ENCODE measurements at regions not wholly inside any gene's neighbourhood (a gene's known extent, or its start where the extent isn't known, plus 50 kb on each side); places are given as distances from the start of the nearest gene placed in this dataset.
A peak's percentile ranks its signal among the peaks of the same experiment; 100 is the strongest.

- no peaks in the 10 kb centered on the region for H3K27me3 ChIP-seq (replicated peaks)
- no peak for TF ChIP-seq CTCF (IDR thresholded peaks at IDR 0.05; ENCODE audit: low read depth, low read length, missing control alignments)
- no peak overlapping the region for H3K27ac ChIP-seq
- no peaks in the 10 kb centered on the region for H3K36me3 ChIP-seq (replicated peaks)
- H3K4me3 ChIP-seq (ENCODE audit: low read depth, low read length): no peak overlapping the region
- DNase-seq: no peak
- in situ Hi-C loops (cut with HindIII; ENCODE audit: low pct_ligation_motif_present, low sequenced_read_pairs): no loop called here
Observed at GRCh38 chr18:75133721-75134610, 75.0 kb downstream of the PTGR3 start.

GRCh38 chr18:75132931-75133525, 75.9 kb downstream of the PTGR3 start:
- H3K27me3 ChIP-seq (replicated peaks): no peaks in the 10 kb centered on the region
- in situ Hi-C loops (cut with HindIII; ENCODE audit: low pct_ligation_motif_present, low sequenced_read_pairs): no loop called here
- no peak overlapping the region for H3K4me3 ChIP-seq (ENCODE audit: low read depth, low read length)
- no peaks in the 10 kb centered on the region for H3K36me3 ChIP-seq (replicated peaks)
- DNase-seq: no peak
- TF ChIP-seq CTCF (IDR thresholded peaks at IDR 0.05; ENCODE audit: low read depth, low read length, missing control alignments): no peak
- no peak overlapping the region for H3K27ac ChIP-seq

- H3K36me3 ChIP-seq (replicated peaks): no peaks in the 10 kb centered on the region
- no peak for TF ChIP-seq CTCF (IDR thresholded peaks at IDR 0.05; ENCODE audit: low read depth, low read length, missing control alignments)
- H3K27me3 ChIP-seq (replicated peaks): no peaks in the 10 kb centered on the region
- DNase-seq: no peak
- in situ Hi-C loops (cut with HindIII; ENCODE audit: low pct_ligation_motif_present, low sequenced_read_pairs): no loop called here
- H3K27ac ChIP-seq: no peak overlapping the region
- H3K4me3 ChIP-seq (ENCODE audit: low read depth, low read length): no peak overlapping the region
Observed at GRCh38 chr18:75132098-75132870, 76.7 kb downstream of the PTGR3 start.

- no peak for TF ChIP-seq CTCF (IDR thresholded peaks at IDR 0.05; ENCODE audit: low read depth, low read length, missing control alignments)
- no peak for DNase-seq
- H3K27me3 ChIP-seq (replicated peaks): no peaks in the 10 kb centered on the region
- in situ Hi-C loops (cut with HindIII; ENCODE audit: low pct_ligation_motif_present, low sequenced_read_pairs): no loop called here
- H3K36me3 ChIP-seq (replicated peaks): no peaks in the 10 kb centered on the region
- H3K4me3 ChIP-seq (ENCODE audit: low read depth, low read length): no peak overlapping the region
- no peak overlapping the region for H3K27ac ChIP-seq
Observed at GRCh38 chr18:75131381-75132000, 77.4 kb downstream of the PTGR3 start.

- Histone ChIP-seq H3K36me3 (replicated peaks) (no peaks in the 10 kb centered on the region), H3K4me3 (ENCODE audit: low read depth, low read length) (no peak overlapping the region), H3K27ac (no peak overlapping the region), H3K27me3 (replicated peaks) (no peaks in the 10 kb centered on the region)
- in situ Hi-C loops (cut with HindIII; ENCODE audit: low pct_ligation_motif_present, low sequenced_read_pairs): no loop called here
- TF ChIP-seq CTCF (IDR thresholded peaks at IDR 0.05; ENCODE audit: low read depth, low read length, missing control alignments): peak; percentile 25
- no peak for DNase-seq
Observed at GRCh38 chr18:75130591-75131328, 78.2 kb downstream of the PTGR3 start.
